MM.1S (cell line): ENCODE measurements at regions not wholly inside any gene's neighbourhood (a gene's known extent, or its start where the extent isn't known, plus 50 kb on each side); places are given as distances from the start of the nearest gene placed in this dataset.

Experiments used
- CTCF ChIP-seq: fragments of 300-600 bp; sonication (generic); IDR thresholded peaks from 2 replicates; pipeline ENCODE4 v1.5.1; 2016; ENCODE audit warnings: antibody characterized with exemption, low read length, mixed read lengths
- EZH2phosphoT487 ChIP-seq: fragments of 300-600 bp; sonication (generic); IDR thresholded peaks from 2 replicates; pipeline ENCODE4 v1.6.1; 2018; ENCODE audit warnings: antibody characterized with exemption, low read length

- TF ChIP-seq CTCF (no peak), EZH2phosphoT487 (no peak)
These were observed 500.9 kb upstream of the HTR2A start for GRCh38 chr13:47397739-47398138.
